SK-N-MC (cell line): ENCODE measurements at regions not wholly inside any gene's neighbourhood (a gene's known extent, or its start where the extent isn't known, plus 50 kb on each side); places are given as distances from the start of the nearest gene placed in this dataset.

Experiments
- EZH2 ChIP-seq: fragments of 200-600 bp; sonication (generic); IDR thresholded peaks from one replicate; pipeline ENCODE4 v1.6.1; 2017; ENCODE audit warnings: antibody characterized with exemption
- FOXP2 ChIP-seq: optimal IDR thresholded peaks from 2 replicates; pipeline ENCODE3; 2011; ENCODE audit warnings: mild to moderate bottlenecking, moderate library complexity; ENCODE audit not compliant: insufficient read depth; ENCODE audit errors: extremely low read length, control extremely low read depth
- POLR2AphosphoS5 ChIP-seq: IDR thresholded peaks from 2 replicates; pipeline ENCODE4 v1.6.1; 2012; ENCODE audit warnings: mild to moderate bottlenecking, low read depth, low read length, borderline replicate concordance

DNA sequence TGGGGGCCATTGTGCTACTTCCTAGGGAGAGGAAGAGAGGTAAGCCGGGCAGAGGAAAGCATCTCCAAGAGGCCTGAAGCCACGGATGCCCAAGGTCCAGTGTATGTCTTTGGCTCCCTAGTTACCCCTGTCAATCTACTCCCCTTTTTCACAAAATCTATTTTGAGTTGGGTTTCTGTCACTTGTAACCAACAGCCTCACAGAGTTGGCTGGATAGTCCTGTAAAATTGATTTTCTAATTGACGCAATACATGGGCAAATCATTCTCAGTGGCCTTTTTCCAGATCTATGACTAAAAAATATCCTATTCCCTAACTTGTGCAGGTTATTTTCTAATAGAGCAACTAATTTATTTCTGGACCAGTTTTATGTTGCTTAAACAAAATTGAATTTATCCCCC lies 168.4 kb downstream of the IRS1 start:
- TF ChIP-seq POLR2AphosphoS5 (no peak), EZH2 (no peak), FOXP2 (no peak)
